Stimulated activated CD4-positive, alpha-beta T cell treated with anti-CD3 and anti-CD28 coated beads, Interleukin-1b, Interleukin-23, amount 100 ng/mL, for 4 hours (primary cell): ENCODE measurements at regions not wholly inside any gene's neighbourhood (a gene's known extent, or its start where the extent isn't known, plus 50 kb on each side); places are given as distances from the start of the nearest gene placed in this dataset.

ENCODE experiments used
- DNase-seq, 2 donors: peaks; one replicate each; pipeline ENCODE4 v3.0.0-alpha.2; 2020; ENCODE audit warnings: low read depth in 2 of 2

GRCh38 chr21:23780326-23780725 lies 1827.0 kb downstream of the MRPL39 start:
- DNase-seq = no peak

- DNase-seq = no peak
These were observed 1863.5 kb downstream of the MRPL39 start for GRCh38 chr21:23743821-23744220.

GRCh38 chr21:23740463-23740862 lies 1866.8 kb downstream of the MRPL39 start:
- no peak for DNase-seq

- no peak for DNase-seq
These were observed 1874.5 kb downstream of the MRPL39 start for GRCh38 chr21:23732776-23733175.

- no peak for DNase-seq
These were observed 1878.0 kb downstream of the MRPL39 start for GRCh38 chr21:23729331-23729730.

GRCh38 chr21:23725576-23725975 lies 1881.7 kb downstream of the MRPL39 start:
- DNase-seq = no peak

- no peak for DNase-seq
These were observed 1888.6 kb downstream of the MRPL39 start for GRCh38 chr21:23718446-23719285.

- no peak for DNase-seq
These were observed 1895.1 kb downstream of the MRPL39 start for GRCh38 chr21:23712166-23712565.

GRCh38 chr21:23706431-23706830 lies 1900.8 kb downstream of the MRPL39 start:
- no peak for DNase-seq

- DNase-seq = no peak
These were observed 1907.9 kb downstream of the MRPL39 start for GRCh38 chr21:23699402-23699801.

- no peak for DNase-seq
These were observed 1908.7 kb downstream of the MRPL39 start for GRCh38 chr21:23698619-23699018.

GRCh38 chr21:23695443-23695842 lies 1911.8 kb downstream of the MRPL39 start:
- no peak for DNase-seq

- no peak for DNase-seq
These were observed 1912.9 kb downstream of the MRPL39 start for GRCh38 chr21:23694390-23694789.

GRCh38 chr21:23690316-23690715 lies 1917.0 kb downstream of the MRPL39 start:
- DNase-seq = no peak

GRCh38 chr21:23686737-23687523 lies 1920.4 kb downstream of the MRPL39 start:
- no peak for DNase-seq

GRCh38 chr21:23684431-23684830 lies 1922.8 kb downstream of the MRPL39 start:
- DNase-seq = no peak

GRCh38 chr21:23664193-23664694 lies 1943.0 kb downstream of the MRPL39 start:
- no peak for DNase-seq

- no peak for DNase-seq
These were observed 1946.7 kb downstream of the MRPL39 start for GRCh38 chr21:23660560-23660959.

GRCh38 chr21:23644768-23645167 lies 1962.5 kb downstream of the MRPL39 start:
- no peak for DNase-seq

GRCh38 chr21:23639721-23640120 lies 1967.6 kb downstream of the MRPL39 start:
- no peak for DNase-seq

GRCh38 chr21:23638131-23638695 lies 1969.1 kb downstream of the MRPL39 start:
- DNase-seq = no peak

- no peak for DNase-seq
These were observed 1973.8 kb downstream of the MRPL39 start for GRCh38 chr21:23633447-23633940.
